Trophoblast cell (in vitro differentiated cells and primary cell): ENCODE measurements at regions not wholly inside any gene's neighbourhood (a gene's known extent, or its start where the extent isn't known, plus 50 kb on each side); places are given as distances from the start of the nearest gene placed in this dataset.

Source experiments
- DNase-seq, 2 donors: peaks; one replicate each; pipeline ENCODE4 v3.0.0-alpha.2; 2016
- H2AFZ ChIP-seq: 2 replicates; pipeline ENCODE4 v1.6.1; 2013; ENCODE audit warnings: low read length, moderate library complexity, mild to moderate bottlenecking; ENCODE audit not compliant: insufficient read depth, poor library complexity
- H2AK5ac ChIP-seq: 2 replicates; pipeline ENCODE4 v1.6.1; 2013; ENCODE audit warnings: mild to moderate bottlenecking, low read length
- H2BK120ac ChIP-seq: 2 replicates; pipeline ENCODE4 v1.6.1; 2013; ENCODE audit warnings: low read length, mild to moderate bottlenecking, moderate library complexity; ENCODE audit not compliant: insufficient read depth, poor library complexity
- H2BK12ac ChIP-seq: 2 replicates; pipeline ENCODE4 v1.6.1; 2013; ENCODE audit warnings: mild to moderate bottlenecking, low read length, moderate library complexity
- H2BK5ac ChIP-seq: 2 replicates; pipeline ENCODE4 v1.6.1; 2013; ENCODE audit warnings: low read length, low read depth, moderate library complexity, mild to moderate bottlenecking; ENCODE audit not compliant: poor library complexity
- H3K14ac ChIP-seq: 2 replicates; pipeline ENCODE4 v1.6.1; 2013; ENCODE audit warnings: mild to moderate bottlenecking, low read length
- H3K18ac ChIP-seq: 2 replicates; pipeline ENCODE4 v1.6.1; 2013; ENCODE audit warnings: mild to moderate bottlenecking, low read length
- H3K23ac ChIP-seq: 2 replicates; pipeline ENCODE4 v1.6.1; 2013; ENCODE audit warnings: low read length
- H3K27ac ChIP-seq: 2 replicates; pipeline ENCODE4 v1.5.1; 2013; ENCODE audit warnings: low read depth, mild to moderate bottlenecking, inconsistent platforms, low read length, moderate library complexity
- H3K27me3 ChIP-seq: 2 replicates; pipeline ENCODE4 v1.6.1; 2013; ENCODE audit warnings: inconsistent platforms, mild to moderate bottlenecking, low read length, moderate library complexity; ENCODE audit not compliant: insufficient read depth
- H3K36me3 ChIP-seq, 2 experiments: 1 replicate in 1 of 2; 2 replicates in 1 of 2; pipeline ENCODE4 v1.6.1; 2013; ENCODE audit warnings: low read length in 2 of 2, mild to moderate bottlenecking in 2 of 2, moderate library complexity in 1 of 2; ENCODE audit not compliant: insufficient read depth in 2 of 2, control insufficient read depth in 1 of 2
- H3K4ac ChIP-seq: 2 replicates; pipeline ENCODE4 v1.6.1; 2013; ENCODE audit warnings: low read depth, mild to moderate bottlenecking, low read length, moderate library complexity
- H3K4me1 ChIP-seq, 2 experiments: 1 replicate in 1 of 2; 2 replicates in 1 of 2; pipeline ENCODE4 v1.6.1; 2013; ENCODE audit warnings: low read length in 2 of 2, mild to moderate bottlenecking in 2 of 2, moderate library complexity in 1 of 2; ENCODE audit not compliant: insufficient read depth in 2 of 2, control insufficient read depth in 1 of 2
- H3K4me2 ChIP-seq: 2 replicates; pipeline ENCODE4 v1.6.1; 2013; ENCODE audit warnings: inconsistent platforms, mild to moderate bottlenecking, low read length, moderate library complexity
- H3K4me3 ChIP-seq: 2 replicates; pipeline ENCODE4 v1.5.1; 2013; ENCODE audit warnings: mild to moderate bottlenecking, low read depth, low read length, inconsistent platforms
- H3K79me1 ChIP-seq: one replicate; pipeline ENCODE4 v1.6.1; 2013; ENCODE audit warnings: low read length
- H3K79me2 ChIP-seq: 2 replicates; pipeline ENCODE4 v1.6.1; 2013; ENCODE audit warnings: low read length, mild to moderate bottlenecking; ENCODE audit not compliant: control insufficient read depth, insufficient read depth, poor library complexity
- H3K9ac ChIP-seq: 2 replicates; pipeline ENCODE4 v1.6.1; 2013; ENCODE audit warnings: mild to moderate bottlenecking, low read length
- H3K9me3 ChIP-seq: 2 replicates; pipeline ENCODE4 v1.6.1; 2013; ENCODE audit warnings: low read depth, mild to moderate bottlenecking, control low read depth, inconsistent platforms, low read length; ENCODE audit not compliant: insufficient read depth
- H4K12ac ChIP-seq: 2 replicates; pipeline ENCODE4 v1.6.1; 2013; ENCODE audit warnings: low read depth, mild to moderate bottlenecking, low read length, moderate library complexity
- H4K8ac ChIP-seq: 2 replicates; pipeline ENCODE4 v1.6.1; 2013; ENCODE audit warnings: low read depth, mild to moderate bottlenecking, low read length, moderate library complexity
- H4K91ac ChIP-seq: one replicate; pipeline ENCODE4 v1.6.1; 2013; ENCODE audit warnings: low read depth, mild to moderate bottlenecking, low read length, moderate library complexity
- WGBS: extraction: QIAGEN DNeasy Blood & Tissue Kit; methylation state at CpG from one replicate; pipeline ENCODE4 v1.1.7; 2013; ENCODE audit warnings: missing lambda C conversion rate; ENCODE audit not compliant: insufficient read length, insufficient coverage; ENCODE audit errors: extremely low coverage; 5-methylcytosine and 5-hydroxymethylcytosine counted together

DNA sequence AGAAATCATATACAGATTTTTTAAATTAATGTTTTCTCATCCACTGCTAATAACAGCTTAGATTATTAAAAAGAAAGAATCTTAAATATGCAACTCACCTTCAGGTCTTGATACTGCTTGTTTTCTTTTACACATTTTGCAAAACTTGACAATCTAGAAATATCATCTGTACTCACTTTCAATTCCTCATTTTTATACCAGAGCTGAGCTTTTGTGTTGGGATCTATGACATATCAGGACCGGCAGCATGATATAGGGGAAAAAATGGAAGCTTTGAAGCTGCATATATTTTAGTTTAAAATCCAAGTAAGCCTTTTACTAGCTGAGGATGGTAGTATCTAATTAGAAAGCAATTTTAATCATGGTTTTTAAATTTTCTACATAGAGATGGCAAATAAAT, 75.7 kb upstream of the SMARCA2 start:
- Histone ChIP-seq H3K36me3 (no peaks in the 10 kb centered on the region), H3K4me3 (no peak overlapping the region), H3K9me3 (no peaks in the 10 kb centered on the region), H3K4ac (no peak overlapping the region), H2BK12ac (no peak overlapping the region), H2AK5ac (no peak overlapping the region), H4K8ac (no peak overlapping the region), H3K9ac (no peak overlapping the region), H3K4me2 (no peak overlapping the region), H4K12ac (no peak overlapping the region), H3K27me3 (no peaks in the 10 kb centered on the region), H2BK5ac (no peak overlapping the region), H3K4me1 (no peaks in the 10 kb centered on the region), H3K27ac (no peak overlapping the region), H3K23ac (no peak overlapping the region), H3K14ac (no peak overlapping the region), H2AFZ (no peak overlapping the region), H3K79me2 (no peaks in the 10 kb centered on the region), H3K79me1 (no peaks in the 10 kb centered on the region), H2BK120ac (no peak overlapping the region), H3K18ac (no peak overlapping the region), H4K91ac (no peak overlapping the region)
- no CpG with 5 or more reads among the region's 1 CpG for WGBS
- DNase-seq = no peak

DNA sequence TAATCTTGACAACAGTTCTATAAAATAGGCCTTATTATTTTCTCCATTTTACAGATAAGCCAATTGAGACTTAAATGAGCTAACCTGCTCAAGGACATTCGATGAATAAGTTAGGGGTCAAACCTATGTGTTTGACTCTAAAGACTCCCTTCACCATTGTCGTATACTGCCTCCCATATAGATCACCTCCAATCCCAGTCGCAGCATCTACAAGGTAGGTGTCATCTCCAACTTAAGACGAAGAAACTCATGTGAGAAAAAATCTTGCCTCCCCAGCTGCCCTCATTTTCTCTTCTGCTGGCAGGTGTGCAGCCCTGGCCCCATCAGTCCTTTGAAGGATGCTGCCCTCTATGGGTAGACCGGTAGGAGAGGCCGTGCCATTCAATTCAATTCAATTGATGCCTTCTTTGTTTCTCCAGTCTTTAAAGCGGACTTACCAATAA, 75.2 kb upstream of the SMARCA2 start:
- Histone ChIP-seq H2AK5ac (no peak overlapping the region), H2AFZ (no peak overlapping the region), H4K8ac (no peak overlapping the region), H3K4me1 (no peaks in the 10 kb centered on the region), H2BK5ac (no peak overlapping the region), H3K79me2 (no peaks in the 10 kb centered on the region), H3K36me3 (no peaks in the 10 kb centered on the region), H4K12ac (no peak overlapping the region), H3K23ac (no peak overlapping the region), H4K91ac (no peak overlapping the region), H3K4me2 (no peak overlapping the region), H3K4ac (no peak overlapping the region), H2BK12ac (no peak overlapping the region), H3K9me3 (no peaks in the 10 kb centered on the region), H3K18ac (no peak overlapping the region), H3K9ac (no peak overlapping the region), H2BK120ac (no peak overlapping the region), H3K27me3 (no peaks in the 10 kb centered on the region), H3K27ac (no peak overlapping the region), H3K79me1 (no peaks in the 10 kb centered on the region), H3K4me3 (no peak overlapping the region), H3K14ac (no peak overlapping the region)
- WGBS = no CpG with 5 or more reads among the region's 7 CpGs
- DNase-seq = peak; percentile 59 to 78

DNA sequence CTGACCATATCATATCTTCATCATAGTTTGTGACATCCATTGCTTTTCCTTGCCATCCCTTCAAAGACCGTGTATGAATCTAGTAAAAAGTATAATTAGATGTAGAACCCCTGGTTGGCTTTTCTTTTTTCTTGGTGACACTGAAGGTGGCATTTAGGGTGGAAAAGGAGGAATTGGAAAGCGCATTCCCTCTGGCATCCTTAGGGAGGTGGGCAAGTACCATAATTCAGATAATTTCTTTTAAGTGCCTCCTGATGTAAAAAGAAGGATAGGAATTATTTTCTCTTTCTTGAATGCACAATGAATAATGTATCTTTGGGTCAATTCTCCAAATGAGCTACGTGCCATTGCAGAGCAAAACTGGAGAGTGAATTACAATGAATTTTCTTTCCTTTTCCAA, 73.2 kb upstream of the SMARCA2 start:
- Histone ChIP-seq H3K79me2 (no peaks in the 10 kb centered on the region), H2BK5ac (no peak overlapping the region), H3K79me1 (no peaks in the 10 kb centered on the region), H2BK120ac (no peak overlapping the region), H2AFZ (no peak overlapping the region), H3K18ac (no peak overlapping the region), H3K23ac (no peak overlapping the region), H3K27me3 (no peaks in the 10 kb centered on the region), H2BK12ac (no peak overlapping the region), H3K4me2 (no peak overlapping the region), H3K36me3 (no peaks in the 10 kb centered on the region), H3K27ac (no peak overlapping the region), H4K91ac (no peak overlapping the region), H3K9ac (no peak overlapping the region), H4K8ac (no peak overlapping the region), H3K4me1 (no peaks in the 10 kb centered on the region), H3K4me3 (no peak overlapping the region), H4K12ac (no peak overlapping the region), H3K4ac (no peak overlapping the region), H2AK5ac (no peak overlapping the region), H3K9me3 (no peaks in the 10 kb centered on the region), H3K14ac (no peak overlapping the region)
- no CpG with 5 or more reads among the region's 3 CpGs for WGBS
- DNase-seq = no peak

- H3K9ac ChIP-seq = no peak overlapping the region
- no peaks in the 10 kb centered on the region for H3K4me1 ChIP-seq
- H3K36me3 ChIP-seq = no peaks in the 10 kb centered on the region
- H2AFZ ChIP-seq = no peak overlapping the region
- no peaks in the 10 kb centered on the region for H3K79me1 ChIP-seq
- H4K91ac ChIP-seq = no peak overlapping the region
- H3K14ac ChIP-seq = no peak overlapping the region
- no peak overlapping the region for H3K23ac ChIP-seq
- H4K8ac ChIP-seq = no peak overlapping the region
- no CpG with 5 or more reads among the region's 7 CpGs for WGBS
- H3K27ac ChIP-seq = no peak overlapping the region
- no peaks in the 10 kb centered on the region for H3K27me3 ChIP-seq
- no peak overlapping the region for H3K4me3 ChIP-seq
- DNase-seq = no peak
- no peak overlapping the region for H2AK5ac ChIP-seq
- H3K4ac ChIP-seq = no peak overlapping the region
- no peaks in the 10 kb centered on the region for H3K79me2 ChIP-seq
- H3K18ac ChIP-seq = no peak overlapping the region
- no peak overlapping the region for H3K4me2 ChIP-seq
- no peak overlapping the region for H2BK120ac ChIP-seq
- no peak overlapping the region for H2BK12ac ChIP-seq
- H4K12ac ChIP-seq = no peak overlapping the region
- no peaks in the 10 kb centered on the region for H3K9me3 ChIP-seq
- no peak overlapping the region for H2BK5ac ChIP-seq
Measured at GRCh38 chr9:1946526-1947283, 68.4 kb upstream of the SMARCA2 start.
